Vagina (tissue), 2 donors: ENCODE measurements at regions not wholly inside any gene's neighbourhood (a gene's known extent, or its start where the extent isn't known, plus 50 kb on each side); places are given as distances from the start of the nearest gene placed in this dataset.

ENCODE experiments used
- CTCF ChIP-seq, 3 experiments: fragments of 450-650 bp in 2 of 3; fragments of 200-600 bp in 1 of 3; sonication (generic) in 1 of 3; IDR thresholded peaks; one replicate each; pipeline ENCODE4 v1.5.1; 2017 to 2019; ENCODE audit warnings: antibody characterized with exemption in 3 of 3, mild to moderate bottlenecking in 2 of 3, moderate library complexity in 2 of 3
- POLR2AphosphoS5 ChIP-seq, 2 donors: sonication (generic); formaldehyde crosslinking; IDR thresholded peaks; one replicate each; pipeline ENCODE4 v1.9.0; 2017; ENCODE audit warnings: antibody characterized with exemption in 2 of 2, mild to moderate bottlenecking in 2 of 2, low read depth in 1 of 2; ENCODE audit not compliant: insufficient read depth in 1 of 2

- no peak for TF ChIP-seq POLR2AphosphoS5 (IDR thresholded peaks at IDR 0.05; ENCODE audit: insufficient read depth in 1 of 2, low read depth in 1 of 2)
- no peak for TF ChIP-seq CTCF (IDR thresholded peaks at IDR 0.05)
Observed at GRCh38 chr14:66008631-66009030, 477.5 kb upstream of the CCDC196 start.
